Panc1 (cell line): ENCODE measurements at regions not wholly inside any gene's neighbourhood (a gene's known extent, or its start where the extent isn't known, plus 50 kb on each side); places are given as distances from the start of the nearest gene placed in this dataset.

Experiments
- ATAC-seq: fragments of 200-7000 bp; cut with Tn5 transposase; 2 replicates; pipeline ENCODE4 v1.9.1; 2020; ENCODE audit warnings: mild to moderate bottlenecking, moderate library complexity
- BruUV-seq: library from RNA; stranded (reverse); fragments of 400-500 nt; replicated peaks from 2 replicates; lab custom pipeline; 2021; lab: Mats Ljungman, UMichigan
- CTCF ChIA-PET: fragments of 300-600 bp; sonication (Branson Sonifier 250); formaldehyde crosslinking; loops from one replicate; lab custom pipeline; 2022; ENCODE audit warnings: antibody characterized with exemption; lab: Charles Lee
- POLR2A ChIA-PET: fragments of 300-600 bp; sonication (Branson Sonifier 250); formaldehyde crosslinking; loops from one replicate; lab custom pipeline; 2022; ENCODE audit warnings: antibody characterized with exemption; lab: Charles Lee
- DNase-seq: peaks from one replicate; pipeline ENCODE4 v3.0.0-alpha.2; 2010; ENCODE audit warnings: low read depth, low spot score
- H3K27ac ChIP-seq: 2 replicates; pipeline ENCODE4 v1.5.1; 2011; ENCODE audit warnings: mild to moderate bottlenecking, low read length, inconsistent platforms
- H3K27me3 ChIP-seq: fragments of 200-500 bp; sonication (Bioruptor generic); 2 replicates; pipeline ENCODE4 v1.6.0; 2014; ENCODE audit warnings: low read length, inconsistent platforms; ENCODE audit not compliant: control insufficient read depth, insufficient read depth
- H3K36me3 ChIP-seq: fragments of 200-500 bp; sonication (Bioruptor generic); 2 replicates; pipeline ENCODE4 v1.5.1; 2014; ENCODE audit warnings: inconsistent platforms, mild to moderate bottlenecking, low read length, moderate library complexity; ENCODE audit not compliant: control insufficient read depth, insufficient read depth
- H3K4me1 ChIP-seq: 2 replicates; pipeline ENCODE4 v1.5.1; 2011; ENCODE audit warnings: inconsistent platforms, mild to moderate bottlenecking, low read length, moderate library complexity; ENCODE audit not compliant: control insufficient read depth, insufficient read depth
- H3K4me3 ChIP-seq, 2 experiments: 2 replicates each; pipeline ENCODE4 v1.5.1; 2011 to 2012; ENCODE audit warnings: low read depth in 2 of 2, low read length in 2 of 2, mild to moderate bottlenecking in 2 of 2, inconsistent platforms in 1 of 2, moderate library complexity in 1 of 2
- H3K9me3 ChIP-seq: fragments of 200-500 bp; sonication (Bioruptor generic); 2 replicates; pipeline ENCODE4 v1.5.1; 2014; ENCODE audit warnings: low read depth, mild to moderate bottlenecking, inconsistent platforms, low read length, moderate library complexity; ENCODE audit not compliant: control insufficient read depth, insufficient read depth
- CTCF ChIP-seq: fragments of 450-650 bp; IDR thresholded peaks from 2 replicates; pipeline ENCODE4 v1.5.1; 2017; ENCODE audit warnings: mild to moderate bottlenecking
- POLR2AphosphoS5 ChIP-seq: IDR thresholded peaks from 2 replicates; pipeline ENCODE4 v1.6.1; 2012; ENCODE audit warnings: mild to moderate bottlenecking, low read depth, low read length, moderate library complexity
- REST ChIP-seq, 2 experiments: IDR thresholded peaks; 2 replicates each; pipeline ENCODE4 v1.6.1; 2011 to 2012; ENCODE audit warnings: low read depth in 2 of 2, control low read depth in 1 of 2, low read length in 1 of 2, mild to moderate bottlenecking in 1 of 2, moderate library complexity in 1 of 2; ENCODE audit not compliant: insufficient read depth in 1 of 2
- SIN3A ChIP-seq: IDR thresholded peaks from 2 replicates; pipeline ENCODE4 v1.6.1; 2012; ENCODE audit warnings: low read depth, mild to moderate bottlenecking, low read length, moderate library complexity, borderline replicate concordance; ENCODE audit not compliant: insufficient read depth
- TCF7L2 ChIP-seq: IDR thresholded peaks from 2 replicates; pipeline ENCODE4 v1.6.1; 2011; ENCODE audit warnings: mild to moderate bottlenecking, low read depth, low read length, inconsistent platforms
- in situ Hi-C: cut with HindIII; loops from 2 replicates; pipeline ENCODE4 v1.10.0; 2016; ENCODE audit warnings: low sequenced_read_pairs, low pct_unique_long_range_greater_than_20kb
- intact Hi-C: fragments of 100-400 bp; cut with micrococcal nuclease; formaldehyde crosslinking; loops from one replicate; pipeline ENCODE4 v1.10.0; 2022; ENCODE audit not compliant: unreplicated experiment

- no peak overlapping the region for H3K4me3 ChIP-seq
- ATAC-seq (no peak), DNase-seq (no peak)
- CTCF ChIA-PET, result no interaction called here
- H3K27me3 ChIP-seq, result no peaks in the 10 kb centered on the region
- TF ChIP-seq SIN3A (no peak), TCF7L2 (no peak), POLR2AphosphoS5 (no peak), CTCF (no peak), REST (IDR thresholded peaks at IDR 0.05; ENCODE audit: insufficient read depth in 1 of 2, low read depth in 2 of 2, low read length in 1 of 2) (no peak)
- H3K36me3 ChIP-seq, result no peaks in the 10 kb centered on the region
- in situ Hi-C loops, result no loop called here
- no TSS peak for BruUV-seq
- intact Hi-C loops, result no loop called here
- no peak overlapping the region for H3K27ac ChIP-seq
- peaks cover 4% of the 10 kb centered on the region; the same call in 1 of the 2 replicates for H3K4me1 ChIP-seq
- POLR2A ChIA-PET, result no interaction called here
- H3K9me3 ChIP-seq, result no peaks in the 10 kb centered on the region
These were observed 306.1 kb upstream of the DMRT1 start for GRCh38 chr9:535356-535755.

- Histone ChIP-seq H3K36me3 (no peaks in the 10 kb centered on the region), H3K27ac (no peak overlapping the region), H3K4me3 (no peak overlapping the region), H3K9me3 (no peaks in the 10 kb centered on the region), H3K4me1 (no peaks in the 10 kb centered on the region), H3K27me3 (no peaks in the 10 kb centered on the region)
- intact Hi-C loops, result no loop called here
- ChIA-PET POLR2A (no interaction called here), CTCF (interaction anchor here (0.6 kb wide), 1 partner anchor 13 kb away, joined by 3 read pairs; no protein-coding TSS in a partner anchor)
- no TSS peak for BruUV-seq
- ATAC-seq (no peak), DNase-seq (no peak)
- no peak for TF ChIP-seq REST (IDR thresholded peaks at IDR 0.05; ENCODE audit: insufficient read depth in 1 of 2, low read depth in 2 of 2, low read length in 1 of 2)
- TF ChIP-seq CTCF, result no peak
- TF ChIP-seq SIN3A, result no peak
- no peak for TF ChIP-seq POLR2AphosphoS5
- no peak for TF ChIP-seq TCF7L2
- in situ Hi-C loops, result no loop called here
These were observed 304.6 kb upstream of the DMRT1 start for GRCh38 chr9:536597-537511.
